ENCODE measurements at regions not wholly inside any gene's neighbourhood (a gene's known extent, or its start where the extent isn't known, plus 50 kb on each side); places are given as distances from the start of the nearest gene placed in this dataset.

GRCh38 chr6:138655828-138656227, 117.7 kb upstream of the CCDC28A start:
- Mint-ChIP-seq H3K36me3 (ENCODE audit: low read depth) (no peaks in the 10 kb centered on the region), H3K27ac (no peak overlapping the region), H3K9me3 (no peaks in the 10 kb centered on the region), H3K4me1 (ENCODE audit: low read depth) (peaks cover 10% of the 10 kb centered on the region), H3K27me3 (no peaks in the 10 kb centered on the region), H3K4me3 (no peak overlapping the region)
- no peaks in the 10 kb centered on the region for H3K4me1 ChIP-seq (ENCODE audit: insufficient read depth, low read length)
- ATAC-seq (ENCODE audit: poor library complexity) = no peak
- no peaks in the 10 kb centered on the region for H3K9me3 ChIP-seq (ENCODE audit: control insufficient read depth in 1 of 2, insufficient read depth in 1 of 2, low read length in 2 of 2)
- ChIA-PET CTCF (no interaction called here), POLR2A (no interaction called here)
- no peak overlapping the region for H3K27ac ChIP-seq (ENCODE audit: low read depth in 1 of 2, low read length in 2 of 2)
- DNase-seq = no peak
- no peak overlapping the region for H3K4me3 ChIP-seq (ENCODE audit: low read length)
- no peaks in the 10 kb centered on the region for H3K36me3 ChIP-seq (ENCODE audit: insufficient read depth, low read length)
- H3K27me3 ChIP-seq (ENCODE audit: control insufficient read depth in 1 of 2, insufficient read depth in 2 of 2, low read length in 2 of 2) = no peaks in the 10 kb centered on the region
- intact Hi-C loops (cut with DNase I, micrococcal nuclease) = no loop called here
- TF ChIP-seq CTCF (IDR thresholded peaks at IDR 0.05) = no peak

- intact Hi-C loops (cut with DNase I, micrococcal nuclease) = no loop called here
- H3K27ac Mint-ChIP-seq = no peak overlapping the region
- H3K9me3 ChIP-seq (ENCODE audit: control insufficient read depth in 1 of 2, insufficient read depth in 1 of 2, low read length in 2 of 2) = no peaks in the 10 kb centered on the region
- TF ChIP-seq CTCF (IDR thresholded peaks at IDR 0.05) = no peak
- H3K27ac ChIP-seq (ENCODE audit: low read depth in 1 of 2, low read length in 2 of 2) = no peak overlapping the region
- no peaks in the 10 kb centered on the region for H3K9me3 Mint-ChIP-seq
- H3K4me3 ChIP-seq (ENCODE audit: low read length) = no peak overlapping the region
- no peak overlapping the region for H3K4me3 Mint-ChIP-seq
- DNase-seq (no peak), ATAC-seq (ENCODE audit: poor library complexity) (no peak)
- H3K36me3 ChIP-seq (ENCODE audit: insufficient read depth, low read length) = no peaks in the 10 kb centered on the region
- peaks cover 10% of the 10 kb centered on the region for H3K4me1 Mint-ChIP-seq (ENCODE audit: low read depth)
- H3K36me3 Mint-ChIP-seq (ENCODE audit: low read depth) = no peaks in the 10 kb centered on the region
- H3K4me1 ChIP-seq (ENCODE audit: insufficient read depth, low read length) = no peaks in the 10 kb centered on the region
- ChIA-PET POLR2A (no interaction called here), CTCF (no interaction called here)
- no peaks in the 10 kb centered on the region for H3K27me3 ChIP-seq (ENCODE audit: control insufficient read depth in 1 of 2, insufficient read depth in 2 of 2, low read length in 2 of 2)
- no peaks in the 10 kb centered on the region for H3K27me3 Mint-ChIP-seq
Measured at GRCh38 chr6:138656364-138657064, 117.1 kb upstream of the CCDC28A start.

- Mint-ChIP-seq H3K9me3 (no peaks in the 10 kb centered on the region), H3K36me3 (ENCODE audit: low read depth) (no peaks in the 10 kb centered on the region), H3K27ac (no peak overlapping the region), H3K4me1 (ENCODE audit: low read depth) (peaks cover 10% of the 10 kb centered on the region), H3K27me3 (no peaks in the 10 kb centered on the region), H3K4me3 (no peak overlapping the region)
- no peak for TF ChIP-seq CTCF (IDR thresholded peaks at IDR 0.05)
- H3K4me3 ChIP-seq (ENCODE audit: low read length) = no peak overlapping the region
- ChIA-PET CTCF (no interaction called here), POLR2A (no interaction called here)
- H3K36me3 ChIP-seq (ENCODE audit: insufficient read depth, low read length) = no peaks in the 10 kb centered on the region
- no peaks in the 10 kb centered on the region for H3K9me3 ChIP-seq (ENCODE audit: control insufficient read depth in 1 of 2, insufficient read depth in 1 of 2, low read length in 2 of 2)
- intact Hi-C loops (cut with DNase I, micrococcal nuclease) = no loop called here
- no peaks in the 10 kb centered on the region for H3K27me3 ChIP-seq (ENCODE audit: control insufficient read depth in 1 of 2, insufficient read depth in 2 of 2, low read length in 2 of 2)
- H3K27ac ChIP-seq (ENCODE audit: low read depth in 1 of 2, low read length in 2 of 2) = no peak overlapping the region
- ATAC-seq (ENCODE audit: poor library complexity) (no peak), DNase-seq (no peak)
- no peaks in the 10 kb centered on the region for H3K4me1 ChIP-seq (ENCODE audit: insufficient read depth, low read length)
Measured at GRCh38 chr6:138657065-138657425, 116.5 kb upstream of the CCDC28A start.

Measured in CD4-positive, alpha-beta T cell (primary cell).